SK-N-MC (cell line): ENCODE measurements at regions not wholly inside any gene's neighbourhood (a gene's known extent, or its start where the extent isn't known, plus 50 kb on each side); places are given as distances from the start of the nearest gene placed in this dataset.

ENCODE experiments used
- EZH2 ChIP-seq: fragments of 200-600 bp; sonication (generic); IDR thresholded peaks from one replicate; pipeline ENCODE4 v1.6.1; 2017; ENCODE audit warnings: antibody characterized with exemption
- FOXP2 ChIP-seq: optimal IDR thresholded peaks from 2 replicates; pipeline ENCODE3; 2011; ENCODE audit warnings: mild to moderate bottlenecking, moderate library complexity; ENCODE audit not compliant: insufficient read depth; ENCODE audit errors: extremely low read length, control extremely low read depth
- POLR2AphosphoS5 ChIP-seq: IDR thresholded peaks from 2 replicates; pipeline ENCODE4 v1.6.1; 2012; ENCODE audit warnings: mild to moderate bottlenecking, low read depth, low read length, borderline replicate concordance

DNA sequence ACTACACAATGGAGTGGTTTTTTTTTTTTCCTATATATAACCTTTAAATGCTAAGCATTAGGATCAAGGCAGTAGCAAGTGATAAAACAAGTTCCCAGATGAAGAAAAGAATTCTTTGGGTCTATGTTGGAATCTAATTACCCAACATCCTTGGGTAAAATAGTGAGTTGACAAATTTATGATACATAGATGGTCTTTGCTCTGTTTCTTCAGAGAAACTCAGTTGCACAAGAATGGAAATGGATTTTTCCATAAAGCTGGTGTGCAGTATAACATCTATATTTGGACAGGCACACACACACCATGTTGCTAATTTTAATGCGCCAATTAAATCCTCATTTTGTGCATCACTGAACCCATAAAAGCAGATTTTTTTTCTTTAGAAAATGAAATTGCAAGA, 137.0 kb upstream of the MED14 start:
- TF ChIP-seq POLR2AphosphoS5 (no peak), EZH2 (no peak), FOXP2 (no peak)
